GM19372 (cell line): ENCODE measurements at regions not wholly inside any gene's neighbourhood (a gene's known extent, or its start where the extent isn't known, plus 50 kb on each side); places are given as distances from the start of the nearest gene placed in this dataset.
"Not testable (repeated sequence)": the region's sequence is repeated elsewhere in the genome, so short reads cannot be mapped to it uniquely, and the experiment has no call there.

Experiments used
- ATAC-seq: cut with Tn5 transposase; IDR thresholded peaks from one replicate; pipeline ENCODE4 v1.9.1; 2021; ENCODE audit warnings: mild to moderate bottlenecking, low read depth, moderate library complexity; ENCODE audit not compliant: unreplicated experiment

DNA sequence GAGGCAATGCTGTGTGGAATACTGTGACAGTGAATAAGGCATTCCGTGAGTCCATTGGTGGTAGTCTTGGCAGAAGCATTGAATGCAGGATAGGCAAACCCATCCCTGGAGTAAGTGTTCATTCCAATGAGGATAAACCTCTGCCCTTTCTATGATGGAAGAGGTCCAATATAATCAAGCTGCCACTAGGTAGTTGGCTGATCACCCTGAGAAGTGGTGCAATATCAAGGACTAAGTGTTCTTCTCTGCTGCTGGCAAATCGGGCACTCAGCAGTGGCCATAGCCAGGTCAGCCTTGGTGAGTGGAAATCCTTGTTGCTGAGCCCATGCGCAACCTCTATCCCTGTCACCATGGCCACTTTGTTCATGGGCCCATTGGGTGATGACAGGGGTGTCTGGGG lies 70.1 kb downstream of the FBXO4 start:
- no peak for ATAC-seq

DNA sequence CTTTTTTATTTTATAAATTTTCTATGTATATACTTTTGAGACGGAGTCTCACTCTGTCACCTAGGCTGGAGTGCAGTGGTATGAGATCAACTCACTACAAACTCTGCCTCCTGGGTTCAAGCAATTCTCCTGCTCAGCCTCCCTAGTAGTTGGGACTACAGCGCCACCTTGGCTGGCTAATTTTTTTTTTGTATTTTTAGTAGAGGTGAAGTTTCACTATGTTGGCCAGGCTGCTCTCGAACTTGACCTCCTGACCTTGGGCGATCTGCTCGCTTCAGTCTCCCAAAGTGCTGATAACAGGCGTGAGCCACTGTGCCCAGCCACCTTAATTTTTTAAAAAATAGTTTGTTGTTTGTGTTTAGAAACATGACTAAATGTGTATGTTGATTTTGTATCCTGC lies 76.6 kb downstream of the FBXO4 start:
- no peak for ATAC-seq

DNA sequence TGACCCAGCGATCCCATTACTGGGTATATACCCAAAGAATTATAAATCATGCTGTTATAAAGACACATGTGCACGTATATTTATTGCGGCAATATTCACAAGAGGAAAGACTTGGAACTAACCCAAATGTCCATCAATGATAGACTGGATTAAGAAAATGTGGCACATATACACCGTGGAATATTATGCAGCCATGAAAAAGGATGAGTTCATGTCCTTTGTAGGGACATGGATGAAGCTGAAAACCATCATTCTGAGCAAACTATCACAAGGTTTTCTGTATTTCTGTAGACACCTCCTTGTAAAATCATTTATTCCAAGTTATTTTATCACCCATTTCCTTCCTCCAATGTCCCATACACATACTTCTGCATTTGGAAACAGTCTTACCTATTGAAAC lies 78.8 kb downstream of the FBXO4 start:
- ATAC-seq: not testable (repeated sequence)

DNA sequence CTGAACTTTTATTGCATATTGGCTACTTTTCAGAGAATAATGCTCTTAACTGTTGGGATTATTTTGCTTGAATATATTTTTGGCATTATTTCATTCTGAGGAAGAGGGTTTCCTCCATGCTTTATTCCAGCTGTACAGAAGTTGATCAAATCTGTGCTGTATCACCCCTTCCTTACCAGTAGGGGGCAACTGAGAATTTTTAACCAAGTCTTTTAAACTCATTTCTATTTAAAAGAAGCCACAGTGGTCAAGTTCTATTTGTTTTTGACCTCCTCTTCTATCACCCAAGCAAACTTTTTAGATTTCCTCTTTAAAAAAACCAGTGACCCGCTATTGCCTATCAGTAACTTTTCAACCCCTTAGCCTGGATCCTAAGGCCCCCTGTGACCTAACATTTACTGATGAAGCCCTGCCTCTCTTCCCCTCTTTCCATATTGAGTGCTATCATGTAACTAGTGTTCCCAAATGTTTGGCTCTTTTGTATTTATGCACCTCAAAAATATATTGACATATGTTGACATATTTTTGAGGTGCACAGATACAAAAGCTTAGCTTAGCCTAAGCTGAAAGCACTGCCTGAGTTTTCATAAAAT lies 80.6 kb downstream of the FBXO4 start:
- peak; percentile 72 for ATAC-seq

DNA sequence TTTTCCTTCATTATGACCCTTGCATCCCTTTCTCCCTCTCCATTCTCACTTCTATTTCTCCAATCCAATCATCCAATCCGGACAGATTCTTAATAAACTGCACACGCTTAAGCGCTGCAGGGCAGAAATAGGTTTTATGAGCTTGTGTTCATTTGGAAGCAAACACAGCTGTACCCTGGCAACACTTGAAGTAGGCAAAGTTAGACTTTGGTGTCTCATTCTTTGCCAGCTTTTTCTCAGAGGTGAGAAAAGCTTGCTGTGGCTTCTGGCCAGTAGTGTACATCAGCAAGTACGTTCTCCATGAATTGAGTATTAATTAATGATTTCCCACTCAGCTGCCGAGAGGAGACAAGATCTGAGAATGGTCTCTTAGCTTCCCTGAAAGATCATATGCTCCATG lies 88.5 kb downstream of the FBXO4 start:
- ATAC-seq: no peak

DNA sequence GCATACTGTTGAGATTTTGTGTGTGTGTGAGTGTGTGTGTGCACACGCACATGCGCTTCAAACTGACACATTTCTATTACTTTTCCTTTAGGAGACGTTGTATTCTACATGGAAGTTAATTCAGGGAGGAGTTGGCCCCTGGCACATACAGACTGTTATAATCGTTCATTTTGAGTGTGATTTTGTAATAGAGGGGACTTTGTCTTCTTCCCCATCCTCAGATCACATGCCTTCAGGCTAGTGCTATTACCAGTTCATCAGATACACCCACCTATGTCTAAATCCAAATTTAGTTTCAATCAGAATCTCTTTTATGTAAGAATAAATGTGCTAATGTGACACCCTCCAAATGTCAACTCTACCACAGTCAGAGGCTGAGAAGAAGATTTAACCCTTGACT lies 90.2 kb downstream of the FBXO4 start:
- ATAC-seq: no peak

DNA sequence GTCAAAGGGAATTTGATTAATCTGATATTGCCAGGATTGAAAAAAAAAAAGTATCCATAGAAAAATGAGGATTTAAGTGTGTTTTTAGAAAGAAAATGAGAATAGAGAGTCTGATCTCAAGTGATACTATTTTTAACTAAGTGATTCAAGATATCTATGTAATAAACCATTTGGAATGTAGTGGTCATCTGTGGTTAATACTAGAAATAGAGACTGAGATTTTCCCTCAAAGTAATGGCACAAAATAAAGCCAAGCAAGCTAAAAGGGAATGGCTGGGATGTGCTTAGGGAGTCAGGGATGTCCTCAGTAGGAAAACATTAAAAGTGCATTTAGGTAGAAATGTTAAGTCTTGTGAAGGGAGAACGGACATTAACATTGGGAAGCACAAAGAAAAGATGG lies 90.6 kb downstream of the FBXO4 start:
- no peak for ATAC-seq

DNA sequence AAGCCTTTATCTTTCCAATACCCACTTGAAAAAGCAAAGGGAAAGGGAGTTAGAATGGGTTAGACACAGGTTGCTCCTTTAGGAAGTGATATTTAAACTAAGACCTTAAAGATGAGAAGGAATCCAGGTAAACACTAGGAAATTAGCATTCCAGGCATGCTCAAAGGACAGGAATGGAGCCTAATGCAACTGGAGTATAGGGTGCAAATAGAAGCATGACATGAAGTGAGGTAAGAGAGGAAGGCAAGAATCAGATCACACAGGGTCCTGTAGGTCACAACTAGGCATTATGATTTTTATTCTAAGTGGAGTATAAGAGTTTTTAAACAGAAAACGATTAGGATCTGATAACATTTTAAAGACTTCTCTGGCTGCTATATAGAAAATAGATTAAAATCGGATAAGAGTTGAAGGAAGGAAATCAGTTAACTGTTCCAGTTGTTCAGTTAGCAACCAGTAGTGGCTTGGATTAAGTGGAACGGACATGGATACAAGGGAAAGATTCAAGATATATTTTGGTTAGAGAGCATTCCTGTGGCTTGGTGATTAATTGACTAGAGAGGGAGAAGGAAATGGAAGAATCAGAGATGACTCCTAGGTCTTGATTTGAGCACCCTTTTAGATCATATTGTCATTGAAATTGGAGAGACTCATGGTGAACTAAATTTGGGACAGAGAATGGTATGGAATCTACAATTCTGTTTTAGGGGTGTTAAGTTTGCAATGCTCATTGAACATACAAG lies 95.9 kb downstream of the FBXO4 start:
- ATAC-seq: no peak

DNA sequence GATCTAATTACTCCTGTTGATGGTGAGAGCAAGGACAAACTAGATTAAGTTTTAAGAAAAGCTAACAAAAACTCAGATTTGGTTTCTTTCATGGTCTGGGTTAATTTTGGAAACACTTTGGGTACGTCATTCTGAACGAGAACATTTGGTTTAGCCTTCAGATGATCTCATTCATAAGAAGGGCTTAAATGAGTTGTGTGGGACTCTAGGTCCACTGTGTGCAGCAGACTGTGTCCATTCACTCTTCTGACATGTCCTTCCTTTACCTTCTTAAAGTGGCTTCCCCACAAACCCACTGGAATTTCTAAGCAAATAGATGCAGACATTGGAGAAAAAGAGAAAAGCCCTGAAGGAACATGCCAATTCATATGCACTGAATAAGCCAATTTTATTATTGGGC lies 96.8 kb downstream of the FBXO4 start:
- ATAC-seq: no peak

DNA sequence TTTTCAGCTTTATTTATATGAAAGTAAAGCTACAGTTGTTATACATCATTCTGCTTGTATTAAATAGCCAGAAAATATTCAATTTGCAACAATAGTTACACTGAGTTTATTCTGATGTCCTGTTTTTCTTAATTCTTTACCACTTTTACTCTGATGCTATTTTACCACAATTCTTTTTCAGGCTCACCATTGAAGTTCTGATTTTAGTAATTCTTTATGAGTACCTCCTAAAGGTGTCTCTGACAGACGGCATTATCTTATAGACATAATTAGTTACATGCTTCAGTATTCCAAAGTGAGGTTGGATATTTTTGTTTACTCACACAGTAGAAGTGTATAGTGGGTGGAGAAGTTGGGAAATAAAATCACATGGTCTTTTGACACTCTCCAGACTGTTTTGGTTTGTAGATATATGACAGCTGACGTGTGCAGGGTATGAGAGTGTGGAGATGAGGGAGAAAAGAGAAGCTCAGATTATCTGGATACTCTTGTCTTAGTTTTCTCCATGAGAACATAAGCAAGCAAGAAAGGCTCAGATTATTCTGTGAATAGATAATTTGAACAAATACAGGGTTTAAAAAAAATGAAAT lies 97.4 kb downstream of the FBXO4 start:
- no peak for ATAC-seq

DNA sequence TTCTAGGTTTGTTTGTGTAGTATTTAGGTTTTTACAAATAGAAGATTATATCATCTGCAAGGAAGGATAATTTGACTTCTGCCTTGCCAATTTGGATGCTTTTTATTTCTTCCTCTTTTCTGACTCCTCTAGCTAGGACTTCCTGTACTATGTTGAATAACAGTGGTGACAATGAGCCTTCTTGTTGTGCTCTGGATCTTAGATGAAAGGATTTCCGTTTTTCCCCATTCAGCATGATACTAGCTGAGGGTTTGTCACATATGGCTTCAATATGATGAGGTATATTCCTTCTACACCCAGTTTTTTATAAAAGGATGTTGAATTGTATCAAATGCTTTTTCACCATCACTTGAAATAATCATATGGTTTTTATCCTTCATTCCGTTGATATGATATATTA lies 101.4 kb downstream of the FBXO4 start:
- no peak for ATAC-seq

DNA sequence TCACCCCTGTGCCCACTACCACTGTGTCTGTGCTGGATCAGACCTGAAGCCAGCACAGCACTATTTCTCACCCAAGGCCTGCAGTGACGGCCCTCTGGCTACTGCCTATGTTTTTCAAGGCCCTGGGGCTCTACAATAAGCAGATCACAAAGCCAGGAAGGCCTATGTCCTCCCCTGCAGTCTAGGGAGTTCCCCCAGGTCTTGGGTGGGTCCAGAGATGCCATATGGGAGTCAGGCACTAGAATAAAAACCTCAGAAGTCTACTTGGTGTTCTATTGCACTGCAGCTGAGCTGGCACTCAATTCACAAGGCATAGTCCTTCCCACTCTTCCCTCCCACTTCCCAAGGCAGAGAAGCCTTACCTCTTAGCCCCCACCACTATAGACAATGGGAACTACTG lies 107.1 kb downstream of the FBXO4 start:
- ATAC-seq: no peak

DNA sequence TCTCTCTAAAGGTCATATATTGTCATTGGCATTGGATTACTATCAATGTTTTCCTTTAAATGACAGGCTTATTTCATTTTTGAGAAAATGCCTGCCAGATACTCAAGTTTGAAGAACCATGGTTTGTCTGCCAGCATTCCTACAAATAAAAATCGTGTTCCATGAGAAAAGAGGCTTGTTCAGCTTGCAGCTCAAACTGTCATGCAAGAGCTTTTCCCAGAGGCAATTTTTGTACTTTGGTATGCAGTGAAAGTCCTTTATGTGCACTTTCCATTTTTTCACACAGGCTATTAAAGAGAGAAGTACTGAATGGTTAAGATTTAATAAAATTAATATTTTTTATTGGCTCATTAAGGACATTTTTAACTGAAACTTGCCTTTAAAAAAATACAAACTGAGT lies 110.4 kb downstream of the FBXO4 start:
- no peak for ATAC-seq

DNA sequence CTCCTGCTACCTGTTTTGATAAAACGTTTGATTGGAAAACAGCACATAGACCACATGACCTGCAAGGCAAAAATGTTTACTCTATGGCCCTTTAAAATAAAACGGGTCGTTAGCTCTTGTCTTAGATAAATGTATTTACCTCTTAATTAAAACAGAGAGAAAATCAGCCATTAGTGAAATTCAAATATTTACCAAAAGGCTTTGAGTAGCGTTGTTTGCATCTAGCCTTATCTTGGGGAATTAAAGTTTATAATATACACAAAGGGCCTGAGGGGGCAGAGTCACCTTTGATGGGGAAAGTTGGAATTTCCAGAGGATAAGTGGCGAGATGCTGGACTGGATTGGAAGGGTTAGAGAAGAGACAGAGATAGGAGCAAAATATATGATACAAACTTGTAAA lies 111.3 kb downstream of the FBXO4 start:
- no peak for ATAC-seq

DNA sequence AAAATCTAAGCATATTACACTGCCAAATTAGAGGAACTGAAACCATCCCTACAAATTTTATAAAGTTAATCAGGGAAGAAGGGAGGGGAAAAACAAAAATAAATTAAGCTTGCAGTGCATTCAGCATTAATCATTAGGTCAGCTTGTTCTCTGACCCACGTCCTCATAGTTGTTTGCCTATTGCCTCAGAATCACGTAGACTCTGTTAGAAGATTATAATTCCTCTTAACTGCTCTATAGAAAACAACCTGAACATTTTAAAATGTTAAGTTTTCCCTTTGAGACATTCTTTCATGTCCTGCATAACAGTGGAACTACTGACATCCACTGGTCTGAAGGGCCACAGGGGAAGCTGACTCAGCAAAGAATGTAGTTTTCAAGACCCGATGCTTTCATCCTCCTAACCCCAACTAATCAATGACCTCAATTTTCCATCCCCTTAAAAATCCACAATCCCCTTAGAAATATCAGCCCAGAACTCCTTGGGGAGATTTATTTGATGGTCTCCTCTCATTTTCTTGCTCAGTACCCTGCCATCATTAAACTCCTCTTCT lies 112.4 kb downstream of the FBXO4 start:
- ATAC-seq: no peak

DNA sequence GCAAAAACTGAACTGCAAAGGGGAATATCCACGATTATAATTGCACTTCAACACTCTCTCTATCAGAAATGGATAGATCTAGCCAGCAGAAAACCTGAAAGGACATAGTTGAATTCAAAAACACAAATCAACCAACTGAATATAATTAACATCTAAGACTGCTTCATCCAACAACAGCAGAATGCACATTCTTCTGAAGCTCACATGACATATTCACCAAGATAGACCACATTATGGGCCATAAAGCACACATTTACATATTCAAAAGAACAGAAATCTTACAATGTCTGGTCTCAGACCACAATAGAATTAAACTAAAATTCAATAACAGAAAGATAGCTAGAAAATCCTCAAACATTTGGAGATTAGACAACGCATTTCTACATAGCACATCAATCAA lies 118.3 kb downstream of the FBXO4 start:
- no peak for ATAC-seq

DNA sequence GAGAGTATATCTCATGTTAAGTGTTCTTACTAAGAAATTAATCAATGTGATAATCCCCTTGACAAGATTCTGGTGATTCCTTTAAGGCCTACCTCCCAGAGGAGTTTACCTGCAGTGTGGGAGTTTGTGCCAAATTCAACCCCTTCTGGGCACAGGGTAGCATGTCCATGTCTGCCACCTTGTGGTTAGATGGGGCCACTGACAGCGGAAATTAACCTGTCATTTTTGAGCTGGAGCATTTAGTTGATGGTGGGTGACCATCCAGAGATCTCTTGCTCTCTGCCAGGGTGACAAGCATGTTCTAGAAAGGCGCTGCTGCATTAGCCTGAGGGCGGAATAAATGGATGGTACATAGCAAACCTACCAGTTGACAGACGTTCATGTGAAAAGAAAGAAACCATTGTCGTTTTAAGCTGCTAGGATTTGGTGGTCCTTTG lies 132.2 kb downstream of the FBXO4 start:
- ATAC-seq: peak; percentile 92

DNA sequence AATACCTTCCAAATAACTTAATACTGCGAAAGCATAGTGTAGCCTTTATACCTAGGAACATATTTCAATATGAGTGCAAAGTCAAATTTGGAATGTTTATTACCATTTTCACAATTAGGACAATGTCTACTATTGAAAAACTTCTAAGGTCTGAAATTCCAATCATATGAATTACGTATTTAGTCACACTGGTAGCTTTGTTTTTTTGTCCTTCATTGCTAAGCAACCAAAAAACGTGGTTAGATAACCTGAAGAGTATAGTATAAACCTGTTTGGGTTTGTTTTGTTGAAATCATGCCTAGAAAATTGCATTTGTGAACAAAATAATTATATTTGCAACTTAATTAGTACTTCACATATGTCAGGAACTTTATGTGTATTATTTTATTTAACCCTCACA lies 134.2 kb downstream of the FBXO4 start:
- ATAC-seq: no peak

DNA sequence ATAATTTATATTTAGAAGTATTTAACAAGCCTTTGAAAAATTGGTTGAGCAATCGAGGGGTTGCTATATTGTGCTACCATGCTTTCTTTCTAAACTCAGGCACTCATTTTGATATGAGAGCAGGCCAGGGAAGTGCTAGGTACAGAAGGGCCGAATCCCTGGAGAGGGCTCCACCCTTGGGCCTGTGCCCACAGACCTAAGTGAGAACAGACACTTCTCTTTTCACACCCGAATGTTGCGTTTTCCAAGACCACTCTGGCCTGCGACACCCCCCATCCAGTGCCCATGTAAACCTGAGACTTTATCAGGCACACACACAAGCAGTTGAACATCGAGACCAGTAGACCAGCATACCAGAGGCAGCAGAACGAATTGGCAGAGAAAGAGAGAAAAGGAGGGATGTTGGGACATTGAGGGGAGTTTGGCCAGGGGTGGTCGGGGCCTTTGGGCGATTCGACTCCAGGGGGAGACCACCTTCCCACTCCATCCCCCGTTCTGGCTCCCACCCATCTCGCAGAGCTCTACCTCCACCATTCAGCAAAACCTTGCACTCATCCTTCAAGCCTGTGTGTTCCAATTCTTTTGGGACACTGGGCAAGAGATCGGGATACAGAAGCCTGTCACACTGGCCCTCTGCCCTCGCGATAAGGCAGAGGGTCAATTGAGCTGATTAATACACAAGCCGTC lies 134.8 kb downstream of the FBXO4 start:
- ATAC-seq: no peak

DNA sequence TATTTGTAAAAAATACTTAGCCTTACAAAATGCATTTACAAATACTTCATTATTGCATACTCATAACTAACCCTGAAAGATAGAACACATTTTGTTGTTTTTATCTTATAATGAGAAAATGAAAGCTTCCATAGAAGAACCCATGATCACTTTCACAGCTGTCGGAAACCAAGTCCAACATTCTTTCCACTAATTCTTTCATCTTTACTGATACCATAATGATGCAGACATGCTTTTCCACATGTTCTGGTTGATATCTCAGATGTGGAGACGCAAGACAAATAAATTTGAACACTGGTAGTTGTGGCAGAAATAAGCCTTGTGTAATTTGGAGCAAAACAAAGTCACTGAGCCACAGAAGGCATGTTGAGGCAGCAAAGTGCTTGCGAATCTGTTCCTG lies 136.0 kb downstream of the FBXO4 start:
- ATAC-seq: no peak

DNA sequence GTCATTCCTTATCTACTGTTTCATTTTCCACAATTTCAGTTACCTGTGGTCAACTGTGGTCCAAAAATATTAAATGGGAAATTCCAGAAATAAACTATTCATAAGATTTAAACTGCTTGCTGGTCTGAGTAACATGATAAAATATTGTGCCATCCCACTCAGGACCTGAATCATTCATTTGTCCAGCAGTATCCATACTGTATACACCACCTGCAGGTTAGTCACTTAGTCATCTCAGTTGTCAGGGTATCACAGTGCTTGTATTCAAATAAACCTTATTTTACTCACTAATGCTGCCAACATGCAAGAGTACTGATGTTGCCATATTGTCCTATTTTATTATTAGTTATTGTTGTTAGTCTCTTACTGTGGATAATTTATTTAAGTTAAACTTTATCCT lies 139.7 kb downstream of the FBXO4 start:
- ATAC-seq: no peak
